H1 (cell line): ENCODE measurements at regions not wholly inside any gene's neighbourhood (a gene's known extent, or its start where the extent isn't known, plus 50 kb on each side); places are given as distances from the start of the nearest gene placed in this dataset.

Experiments
- CTCF ChIA-PET: fragments of 300-600 bp; sonication (Branson Sonifier 250); formaldehyde crosslinking; loops from one replicate; lab custom pipeline; 2021; ENCODE audit not compliant: partially characterized antibody; lab: Charles Lee
- POLR2A ChIA-PET: fragments of 300-600 bp; sonication (Branson Sonifier 250); formaldehyde crosslinking; loops from one replicate; lab custom pipeline; 2021; ENCODE audit warnings: inconsistent platforms; ENCODE audit not compliant: partially characterized antibody; lab: Charles Lee
- DNase-seq, 2 experiments: peaks; one replicate each; pipeline versions ENCODE4 v3.0.0 to v3.0.0-alpha.2; 2010 to 2022; ENCODE audit warnings: low spot score in 2 of 2, low read depth in 1 of 2, mixed read lengths in 1 of 2
- FAIRE-seq: peaks from 2 replicates; lab custom pipeline; 2011; peaks lifted over from hg19 to GRCh38; lab: Jason Lieb, UNC
- H2AFZ ChIP-seq: 2 replicates; pipeline ENCODE4 v1.8.1; 2012; ENCODE audit warnings: low read length, inconsistent platforms
- H2AK5ac ChIP-seq: 2 replicates; pipeline ENCODE4 v1.6.1; 2013; ENCODE audit warnings: low read depth, low read length
- H2BK120ac ChIP-seq: replicated peaks from 2 replicates; pipeline ENCODE3; 2013; ENCODE audit warnings: low read depth, low read length, inconsistent platforms
- H2BK12ac ChIP-seq: 2 replicates; pipeline ENCODE4 v1.6.1; 2013; ENCODE audit warnings: low read depth, low read length
- H2BK15ac ChIP-seq: 2 replicates; pipeline ENCODE4 v1.6.1; 2013; ENCODE audit warnings: low read length
- H2BK20ac ChIP-seq: 2 replicates; pipeline ENCODE4 v1.6.1; 2013; ENCODE audit warnings: low read length
- H2BK5ac ChIP-seq: 2 replicates; pipeline ENCODE4 v1.6.1; 2013; ENCODE audit warnings: low read depth, low read length
- H3K14ac ChIP-seq: 2 replicates; pipeline ENCODE4 v1.6.1; 2013; ENCODE audit warnings: inconsistent platforms; ENCODE audit not compliant: insufficient read length
- H3K18ac ChIP-seq: 2 replicates; pipeline ENCODE4 v1.6.1; 2013; ENCODE audit warnings: low read length; ENCODE audit errors: extremely low read depth
- H3K23ac ChIP-seq: 2 replicates; pipeline ENCODE4 v1.6.1; 2013; ENCODE audit warnings: inconsistent platforms; ENCODE audit not compliant: insufficient read length
- H3K23me2 ChIP-seq: 2 replicates; pipeline ENCODE4 v1.6.1; 2013; ENCODE audit warnings: low read depth, low read length
- H3K27ac ChIP-seq: 2 replicates; pipeline ENCODE4 v1.6.1; 2011; ENCODE audit warnings: low read depth, low read length, inconsistent platforms
- H3K27me3 ChIP-seq, 4 experiments: replicated peaks in 1 of 4; 1 replicate in 1 of 4; 2 replicates in 3 of 4; pipeline versions ENCODE4 v1.6.1 to v1.8.1; 2011 to 2013; ENCODE audit warnings: low read length in 3 of 4, mild to moderate bottlenecking in 3 of 4, inconsistent platforms in 2 of 4, mixed read lengths in 2 of 4, moderate library complexity in 1 of 4; ENCODE audit not compliant: control insufficient read depth in 3 of 4, insufficient read depth in 3 of 4; ENCODE audit errors: extremely low read depth in 1 of 4
- H3K36me3 ChIP-seq, 4 experiments: 2 replicates each; pipeline versions ENCODE4 v1.6.1 to v1.8.1; 2011 to 2013; ENCODE audit warnings: mild to moderate bottlenecking in 4 of 4, low read length in 3 of 4, moderate library complexity in 2 of 4, control low read depth in 1 of 4, inconsistent platforms in 1 of 4; ENCODE audit not compliant: insufficient read depth in 4 of 4, control insufficient read depth in 2 of 4
- H3K4ac ChIP-seq: replicated peaks from 2 replicates; pipeline ENCODE3; 2013; ENCODE audit warnings: low read length, low read depth, mixed read lengths, inconsistent platforms; ENCODE audit not compliant: insufficient read length
- H3K4me1 ChIP-seq, 4 experiments: replicated peaks in 1 of 4; 1 replicate in 1 of 4; 2 replicates in 3 of 4; pipeline versions ENCODE4 v1.6.1 to v1.8.1; 2011 to 2013; ENCODE audit warnings: low read length in 3 of 4, inconsistent platforms in 2 of 4, mixed read lengths in 1 of 4; ENCODE audit not compliant: insufficient read depth in 4 of 4, control insufficient read depth in 3 of 4
- H3K4me2 ChIP-seq, 2 experiments: 2 replicates each; pipeline versions ENCODE4 v1.6.1 to v1.8.1; 2011 to 2013; ENCODE audit warnings: low read depth in 2 of 2, low read length in 2 of 2, control low read depth in 1 of 2, inconsistent platforms in 1 of 2, mild to moderate bottlenecking in 1 of 2; ENCODE audit not compliant: insufficient read depth in 1 of 2
- H3K4me3 ChIP-seq, 4 experiments: fragments of 200-600, 300-600 bp in 1 of 4; sonication (generic), shearing (Covaris generic), sonication (Bioruptor Twin) in 1 of 4; 2 replicates each; pipeline versions ENCODE4 v1.5.1 to v1.8.1; 2011 to 2016; ENCODE audit warnings: low read length in 4 of 4, low read depth in 3 of 4, control low read depth in 2 of 4, inconsistent platforms in 2 of 4, mild to moderate bottlenecking in 2 of 4, mixed read lengths in 1 of 4, moderate library complexity in 1 of 4; ENCODE audit not compliant: insufficient read depth in 2 of 4; ENCODE audit errors: extremely low read depth in 1 of 4
- H3K56ac ChIP-seq: replicated peaks from 2 replicates; pipeline ENCODE3; 2013; ENCODE audit warnings: low read depth, mild to moderate bottlenecking, mixed read lengths, low read length, inconsistent platforms; ENCODE audit not compliant: insufficient read length
- H3K79me1 ChIP-seq: 2 replicates; pipeline ENCODE4 v1.6.1; 2013; ENCODE audit warnings: low read depth, low read length, control low read depth
- H3K79me2 ChIP-seq, 2 experiments: 2 replicates each; pipeline versions ENCODE4 v1.6.1 to v1.8.1; 2012 to 2013; ENCODE audit warnings: low read length in 2 of 2, mild to moderate bottlenecking in 2 of 2, inconsistent platforms in 1 of 2; ENCODE audit not compliant: insufficient read depth in 2 of 2, control insufficient read depth in 1 of 2
- H3K9ac ChIP-seq, 4 experiments: replicated peaks in 1 of 4; 1 replicate in 1 of 4; 2 replicates in 3 of 4; pipeline versions ENCODE4 v1.6.1 to v1.8.1; 2011 to 2013; ENCODE audit warnings: low read depth in 3 of 4, low read length in 3 of 4, control low read depth in 2 of 4, mild to moderate bottlenecking in 2 of 4, moderate library complexity in 2 of 4, inconsistent platforms in 1 of 4; ENCODE audit errors: extremely low read depth in 1 of 4
- H3K9me3 ChIP-seq, 2 experiments: 2 replicates each; pipeline versions ENCODE4 v1.6.1 to v1.8.1; 2012 to 2013; ENCODE audit warnings: mild to moderate bottlenecking in 2 of 2, moderate library complexity in 2 of 2, control low read depth in 1 of 2, inconsistent platforms in 1 of 2, low read depth in 1 of 2, low read length in 1 of 2, mixed read lengths in 1 of 2; ENCODE audit not compliant: insufficient read depth in 2 of 2
- H4K20me1 ChIP-seq, 2 experiments: replicated peaks in 1 of 2; 2 replicates each; pipeline versions ENCODE3 to v1.8.1; 2011 to 2013; ENCODE audit warnings: inconsistent platforms in 2 of 2, low read length in 2 of 2, mild to moderate bottlenecking in 1 of 2; ENCODE audit not compliant: insufficient read depth in 2 of 2, control insufficient read depth in 1 of 2
- H4K5ac ChIP-seq: 2 replicates; pipeline ENCODE4 v1.6.1; 2013; ENCODE audit warnings: low read length, low read depth, mixed read lengths, inconsistent platforms; ENCODE audit not compliant: insufficient read length
- H4K8ac ChIP-seq: 2 replicates; pipeline ENCODE4 v1.8.0; 2013; ENCODE audit warnings: mild to moderate bottlenecking, moderate library complexity, low read length, inconsistent platforms; ENCODE audit not compliant: insufficient read depth; ENCODE audit errors: extremely low read depth
- H4K91ac ChIP-seq: replicated peaks from 2 replicates; pipeline ENCODE3; 2013; ENCODE audit warnings: low read length, mixed read lengths, inconsistent platforms; ENCODE audit not compliant: insufficient read length
- BCL11A ChIP-seq, 2 experiments: IDR thresholded peaks; one replicate each; pipeline ENCODE4 v1.6.1; 2011; ENCODE audit warnings: low read depth in 2 of 2, low read length in 2 of 2, mild to moderate bottlenecking in 2 of 2
- CTBP2 ChIP-seq: IDR thresholded peaks from 2 replicates; pipeline ENCODE4 v1.7.0; 2011; ENCODE audit warnings: borderline replicate concordance, mild to moderate bottlenecking, moderate library complexity, mixed read lengths, low read length; ENCODE audit not compliant: insufficient read depth, insufficient read length
- EGR1 ChIP-seq: IDR thresholded peaks from 2 replicates; pipeline ENCODE4 v1.6.1; 2011; ENCODE audit warnings: low read depth, low read length, borderline replicate concordance
- EP300 ChIP-seq, 2 experiments: IDR thresholded peaks; 1 replicate in 1 of 2; 2 replicates in 1 of 2; pipeline ENCODE4 v1.6.1; 2011 to 2012; ENCODE audit warnings: low read depth in 2 of 2, low read length in 2 of 2, mild to moderate bottlenecking in 2 of 2, borderline replicate concordance in 1 of 2, inconsistent platforms in 1 of 2, moderate library complexity in 1 of 2
- EZH2 ChIP-seq: fragments of 200-600 bp; sonication (generic); IDR thresholded peaks from 2 replicates; pipeline ENCODE4 v1.7.1; 2012; ENCODE audit warnings: low read depth, mild to moderate bottlenecking, moderate library complexity, low read length, inconsistent platforms; ENCODE audit not compliant: severe bottlenecking
- MAX ChIP-seq: IDR thresholded peaks from 2 replicates; pipeline ENCODE4 v1.6.1; 2012; ENCODE audit warnings: inconsistent platforms
- POLR2AphosphoS5 ChIP-seq: IDR thresholded peaks from 2 replicates; pipeline ENCODE4 v1.6.1; 2011; ENCODE audit warnings: low read depth, low read length
- RBBP5 ChIP-seq: IDR thresholded peaks from 2 replicates; pipeline ENCODE4 v1.7.1; 2012; ENCODE audit warnings: low read depth, mild to moderate bottlenecking, inconsistent platforms, low read length, moderate library complexity, borderline replicate concordance
- SAP30 ChIP-seq: fragments of 300-600 bp; sonication (generic); IDR thresholded peaks from 2 replicates; pipeline ENCODE4 v1.7.1; 2012; ENCODE audit warnings: low read length, moderate library complexity, mild to moderate bottlenecking, inconsistent platforms; ENCODE audit not compliant: insufficient read depth, insufficient replicate concordance
- SUZ12 ChIP-seq: fragments of 200-600 bp; sonication (generic); IDR thresholded peaks from 2 replicates; pipeline ENCODE4 v1.6.1; 2012; ENCODE audit warnings: mild to moderate bottlenecking, inconsistent platforms, low read length, moderate library complexity, mixed read lengths
- TBP ChIP-seq: IDR thresholded peaks from 2 replicates; pipeline ENCODE4 v1.6.1; 2011; ENCODE audit warnings: low read depth, low read length, improper control_type of control experiment
- TEAD4 ChIP-seq: IDR thresholded peaks from 2 replicates; pipeline ENCODE4 v1.6.1; 2012; ENCODE audit warnings: low read depth, low read length, inconsistent platforms, mixed read lengths
- WGBS, 2 experiments: shearing (Covaris generic) in 1 of 2; methylation state at CpG; one replicate each; pipeline versions ENCODE4 v1.1.6 to v1.1.7; 2013 to 2015; ENCODE audit warnings: low lambda C conversion rate in 2 of 2, mixed read lengths in 2 of 2, inconsistent platforms in 1 of 2, low coverage in 1 of 2, missing lambda C conversion rate in 1 of 2; ENCODE audit not compliant: insufficient replicate concordance in 2 of 2, insufficient coverage in 1 of 2, insufficient read length in 1 of 2; ENCODE audit errors: extremely low coverage in 1 of 2, missing lambda C conversion rate in 1 of 2; 5-methylcytosine and 5-hydroxymethylcytosine counted together

- no peak overlapping the region for H3K4me3 ChIP-seq
- no peak overlapping the region for H3K14ac ChIP-seq
- H3K36me3 ChIP-seq, result no peaks in the 10 kb centered on the region
- ChIA-PET CTCF (interaction anchor here (1.2 to 3.2 kb wide), 3 partner anchors 8 to 128 kb away, joined by 4 to 9 read pairs (median 5); no protein-coding TSS in a partner anchor), POLR2A (no interaction called here)
- no peaks in the 10 kb centered on the region for H4K20me1 ChIP-seq
- H2BK20ac ChIP-seq, result no peak overlapping the region
- FAIRE-seq, result no peak
- no peak overlapping the region for H3K4me2 ChIP-seq
- no peaks in the 10 kb centered on the region for H3K27me3 ChIP-seq
- no peak overlapping the region for H2BK12ac ChIP-seq
- H3K9ac ChIP-seq, result no peak overlapping the region
- no peak overlapping the region for H4K91ac ChIP-seq
- no peaks in the 10 kb centered on the region for H3K79me1 ChIP-seq
- H3K79me2 ChIP-seq, result no peaks in the 10 kb centered on the region
- H4K8ac ChIP-seq, result no peak overlapping the region
- no peaks in the 10 kb centered on the region for H3K4me1 ChIP-seq
- H2AFZ ChIP-seq, result no peak overlapping the region
- no peak overlapping the region for H2BK15ac ChIP-seq
- H3K23ac ChIP-seq, result no peak overlapping the region
- TF ChIP-seq EGR1, result no peak
- no peak for TF ChIP-seq POLR2AphosphoS5
- no peak for TF ChIP-seq CTBP2
- no peak for TF ChIP-seq SAP30
- no peak for TF ChIP-seq SUZ12
- TF ChIP-seq EZH2, result no peak
- TF ChIP-seq TEAD4, result no peak
- no peak for TF ChIP-seq BCL11A (IDR thresholded peaks at IDR 0.05; ENCODE audit: low read depth in 2 of 2, low read length in 2 of 2)
- no peak for TF ChIP-seq EP300 (IDR thresholded peaks at IDR 0.05; ENCODE audit: borderline replicate concordance in 1 of 2, low read depth in 2 of 2, low read length in 2 of 2)
- no peak for TF ChIP-seq TBP
- TF ChIP-seq RBBP5, result no peak
- TF ChIP-seq MAX, result no peak
- TF ChIP-seq, all 59 proteins: peak for 0
- WGBS, 2 experiments, result 81% methylated on average over 2 of the region's 2 CpGs; no CpG with 5 or more reads in 1 of the 2 experiments
- Histone ChIP-seq H3K27ac (no peak overlapping the region), H3K9me3 (no peaks in the 10 kb centered on the region), H4K5ac (no peak overlapping the region), H2BK120ac (no peak overlapping the region), H3K4ac (no peak overlapping the region), H3K23me2 (no peaks in the 10 kb centered on the region), H3K56ac (no peak overlapping the region), H2BK5ac (no peak overlapping the region), H2AK5ac (no peak overlapping the region), H3K18ac (no peak overlapping the region)
- DNase-seq, result no peak
These were observed 643.9 kb downstream of the DIAPH3 start for GRCh38 chr13:59519819-59520218.
